ENCODE measurements at regions not wholly inside any gene's neighbourhood (a gene's known extent, or its start where the extent isn't known, plus 50 kb on each side); places are given as distances from the start of the nearest gene placed in this dataset.

- no peak for TF ChIP-seq CTCF (IDR thresholded peaks at IDR 0.05)
- no peak for TF ChIP-seq REST (IDR thresholded peaks at IDR 0.05; ENCODE audit: insufficient read depth in 1 of 2, low read depth in 2 of 2, low read length in 1 of 2)
- no peak for TF ChIP-seq POLR2AphosphoS5 (IDR thresholded peaks at IDR 0.05; ENCODE audit: low read depth, low read length)
Observed at GRCh38 chr1:191857600-191857999, 300.7 kb upstream of the RGS18 start.
